ENCODE measurements at regions not wholly inside any gene's neighbourhood (a gene's known extent, or its start where the extent isn't known, plus 50 kb on each side); places are given as distances from the start of the nearest gene placed in this dataset.

- TF ChIP-seq ZNF18 (tag by site-specific recombination; IDR thresholded peaks at IDR 0.05) (no peak), OSR2 (tag by site-specific recombination; IDR thresholded peaks at IDR 0.05) (no peak)
Measured at GRCh38 chr14:29205658-29206057, 439.1 kb downstream of the FOXG1 start (continued).

GRCh38 chr14:29215853-29216252, 449.3 kb downstream of the FOXG1 start:
- CTCF ChIA-PET = interaction anchor here (0.5 to 0.7 kb wide), 3 partner anchors 13 to 199 kb away, joined by 3 to 7 read pairs (median 3); no protein-coding TSS in a partner anchor
- POLR2A ChIA-PET = no interaction called here

More at GRCh38 chr14:29215853-29216252, 449.3 kb downstream of the FOXG1 start:
- Histone ChIP-seq H3K27ac (ENCODE audit: extremely low read depth, low read depth, low read length) (no peak overlapping the region), H3K4me1 (ENCODE audit: control insufficient read depth, insufficient read depth, low read length) (no peaks in the 10 kb centered on the region), H3K4me3 (ENCODE audit: low read depth, low read length) (no peak overlapping the region), H3K36me3 (ENCODE audit: control insufficient read depth in 2 of 2, insufficient read depth in 1 of 2, low read length in 2 of 2) (no peaks in the 10 kb centered on the region), H3K9me3 (ENCODE audit: control insufficient read depth, insufficient read depth, low read depth, low read length) (no peaks in the 10 kb centered on the region)
- no peak for TF ChIP-seq PRDM10 (tag by site-specific recombination; IDR thresholded peaks at IDR 0.05)
- TF ChIP-seq ZNF394 (tag by site-specific recombination; IDR thresholded peaks at IDR 0.05; ENCODE audit: borderline replicate concordance) = no peak
- TF ChIP-seq SCRT2 (tag by site-specific recombination; IDR thresholded peaks at IDR 0.05) = no peak
- no peak for TF ChIP-seq ZNF518A (tag by site-specific recombination; conservative IDR thresholded peaks at IDR 0.05; ENCODE audit: low read depth)
